RPMI8226 (cell line): ENCODE measurements at regions not wholly inside any gene's neighbourhood (a gene's known extent, or its start where the extent isn't known, plus 50 kb on each side); places are given as distances from the start of the nearest gene placed in this dataset.
"Not testable (repeated sequence)": the region's sequence is repeated elsewhere in the genome, so short reads cannot be mapped to it uniquely, and the experiment has no call there.

Experiments
- DNase-seq: peaks from one replicate; pipeline ENCODE4 v3.0.0-alpha.2; 2015

DNA sequence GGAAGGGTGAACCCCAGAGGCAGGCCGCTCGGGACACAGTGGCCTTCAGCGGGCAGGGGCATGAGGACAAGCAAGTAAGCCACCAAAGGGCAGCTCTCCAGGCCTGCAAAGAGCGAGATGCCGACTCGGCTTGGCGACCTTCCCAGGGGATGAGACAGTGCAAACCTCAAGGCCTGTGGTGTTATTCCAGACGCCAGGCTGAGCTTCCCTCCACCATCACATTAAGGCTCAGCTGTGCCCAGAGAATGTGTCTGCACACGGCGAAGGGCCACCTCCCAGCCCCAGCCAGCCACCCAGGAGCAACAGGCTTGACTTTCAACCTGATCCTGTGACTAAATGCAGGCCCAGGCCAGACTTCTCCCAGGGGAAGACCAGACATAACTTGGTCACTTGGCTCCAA lies 251.4 kb downstream of the SOX9 start:
- DNase-seq, result no peak

DNA sequence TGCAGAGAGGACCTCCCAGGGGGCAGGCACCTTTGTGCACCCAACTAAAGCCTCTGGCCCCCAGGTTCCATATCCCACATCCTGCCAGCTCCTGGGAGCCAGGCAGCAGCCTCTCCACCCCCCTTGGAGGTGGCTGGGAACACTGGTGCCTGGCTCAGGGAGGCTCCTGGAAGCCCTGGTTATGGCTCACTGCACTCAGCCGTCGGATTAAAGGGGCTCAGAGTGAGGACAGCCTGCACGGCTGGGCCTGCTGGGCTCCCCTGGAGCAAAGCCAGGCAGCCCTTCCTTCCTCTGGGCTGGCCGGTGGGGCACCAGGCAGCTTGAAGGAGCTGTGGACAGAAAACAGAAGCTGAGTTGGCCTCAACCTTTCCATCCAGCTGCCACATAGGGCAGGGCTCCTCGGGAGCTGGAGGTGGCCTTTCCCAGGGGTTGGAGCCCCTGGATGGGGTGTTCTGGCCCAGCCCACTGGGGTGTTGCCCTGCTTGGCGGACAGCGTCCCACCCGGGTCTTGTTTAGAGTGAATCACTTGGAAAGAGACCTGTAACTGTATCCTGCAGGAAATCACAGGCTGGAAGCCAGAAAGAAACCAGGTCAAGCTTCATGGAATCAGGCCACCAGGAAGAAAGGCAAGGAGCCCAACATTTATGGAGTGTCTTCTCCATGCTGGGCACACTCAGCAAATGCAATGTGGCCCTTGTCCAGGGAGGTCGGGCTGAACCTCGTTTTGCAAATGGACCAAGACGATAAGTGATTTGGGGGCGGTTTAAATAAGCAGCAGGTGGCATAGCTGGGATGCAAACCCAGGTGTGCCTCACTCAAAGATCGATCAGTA lies 253.3 kb downstream of the SOX9 start:
- no peak for DNase-seq

DNA sequence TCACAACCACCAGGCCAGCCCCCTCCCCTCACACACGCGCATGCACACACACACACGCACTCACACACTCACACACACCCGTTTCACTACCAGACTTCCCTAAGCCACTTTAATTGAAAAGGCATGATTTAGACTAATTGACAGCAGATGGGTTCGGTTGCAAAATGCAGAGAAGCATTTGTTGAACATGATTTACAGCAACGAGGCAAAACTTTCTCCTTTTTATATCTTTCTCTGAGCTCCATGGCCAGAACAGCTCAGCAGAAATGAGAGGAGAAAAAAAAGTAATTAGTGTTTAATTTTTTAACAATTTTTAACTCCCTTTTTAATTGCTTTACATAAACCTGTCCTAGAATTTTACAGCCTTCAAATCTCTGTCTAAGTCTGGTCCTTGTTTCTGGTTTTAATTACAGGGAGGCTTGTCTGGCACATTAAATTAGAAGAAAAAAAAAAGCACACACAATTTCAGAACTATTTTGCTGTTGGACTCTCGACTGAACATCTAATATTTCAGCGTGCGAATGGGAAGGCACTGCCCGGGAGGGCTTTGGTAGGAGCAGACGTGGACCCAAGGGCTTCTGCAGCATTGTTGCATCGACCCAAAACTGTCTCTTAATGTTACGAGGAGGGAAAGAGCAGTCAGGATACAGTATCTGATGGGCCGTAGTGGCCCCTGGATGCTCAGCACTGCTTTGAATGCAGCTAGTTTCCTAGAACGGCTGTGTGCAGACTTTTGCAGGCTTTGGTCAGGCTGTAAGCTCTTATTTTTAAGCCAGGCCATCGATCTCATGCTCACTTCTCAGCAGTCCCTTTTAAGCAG lies 255.9 kb downstream of the SOX9 start:
- no peak for DNase-seq

DNA sequence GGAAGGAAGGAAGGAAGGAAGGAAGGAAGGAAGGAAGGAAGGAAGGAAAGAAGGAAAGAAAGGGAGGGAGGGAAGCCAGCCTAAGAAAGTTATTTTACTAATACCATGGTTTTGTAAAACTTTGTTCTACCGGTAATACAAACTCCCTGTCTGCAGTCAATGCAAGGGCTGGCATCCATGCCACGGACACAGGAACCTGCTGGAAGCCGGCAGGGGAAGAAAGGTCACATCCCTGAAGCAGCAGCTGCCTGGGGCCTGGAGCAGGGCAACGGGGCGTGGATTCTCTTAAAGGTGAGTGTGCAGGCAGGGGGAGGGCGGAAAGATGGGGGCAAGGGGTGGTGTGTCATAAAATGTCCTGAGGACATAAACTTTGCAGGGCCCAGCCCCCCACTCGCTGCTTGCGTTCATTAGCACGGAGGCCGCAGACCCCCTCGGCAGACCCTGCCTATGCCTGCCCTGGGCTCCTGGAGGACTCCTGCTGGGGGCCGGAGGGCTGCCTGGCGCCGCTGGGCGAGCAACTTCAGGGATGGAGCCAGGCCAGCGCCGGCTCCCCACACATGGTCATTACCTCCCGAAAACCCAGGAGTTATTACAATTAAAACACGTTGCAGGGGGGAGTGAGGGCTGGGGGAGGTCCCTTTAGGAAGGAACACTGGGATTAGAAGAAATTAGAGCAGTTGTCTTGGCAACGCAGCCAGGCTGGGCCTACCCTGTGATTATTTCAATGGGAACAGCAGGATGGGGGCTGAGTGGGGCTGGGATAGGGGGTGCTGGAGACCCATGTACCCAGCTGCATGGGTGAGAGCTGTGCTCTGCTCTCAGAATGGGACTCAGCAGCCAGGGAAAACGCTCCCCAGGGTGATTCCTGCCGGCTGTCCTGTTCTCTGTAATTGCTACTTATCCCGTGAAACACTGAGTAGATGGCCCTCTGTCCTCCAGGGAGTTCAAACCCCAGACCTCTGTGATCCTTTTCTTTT lies 257.9 kb downstream of the SOX9 start:
- no peak for DNase-seq

DNA sequence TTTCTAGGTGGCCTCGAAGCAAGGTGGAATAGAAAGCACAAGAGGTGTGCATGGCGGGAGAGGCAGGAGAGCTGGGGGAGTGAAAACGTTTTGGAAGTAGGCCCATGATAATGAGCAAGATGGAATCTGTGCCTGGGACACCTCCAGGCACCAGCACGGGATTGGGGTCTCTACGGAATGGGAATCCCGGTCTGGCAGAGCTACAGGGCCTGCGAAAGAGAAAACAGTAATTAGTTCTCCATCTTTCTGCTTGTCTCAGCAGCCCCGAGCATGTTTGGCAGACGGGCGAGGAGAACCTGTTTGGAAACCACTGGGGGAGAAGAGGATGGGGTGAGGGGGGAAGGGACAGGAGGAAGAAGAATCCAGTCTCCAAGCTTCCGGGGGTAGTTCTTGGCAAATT lies 258.7 kb downstream of the SOX9 start:
- DNase-seq, result no peak

DNA sequence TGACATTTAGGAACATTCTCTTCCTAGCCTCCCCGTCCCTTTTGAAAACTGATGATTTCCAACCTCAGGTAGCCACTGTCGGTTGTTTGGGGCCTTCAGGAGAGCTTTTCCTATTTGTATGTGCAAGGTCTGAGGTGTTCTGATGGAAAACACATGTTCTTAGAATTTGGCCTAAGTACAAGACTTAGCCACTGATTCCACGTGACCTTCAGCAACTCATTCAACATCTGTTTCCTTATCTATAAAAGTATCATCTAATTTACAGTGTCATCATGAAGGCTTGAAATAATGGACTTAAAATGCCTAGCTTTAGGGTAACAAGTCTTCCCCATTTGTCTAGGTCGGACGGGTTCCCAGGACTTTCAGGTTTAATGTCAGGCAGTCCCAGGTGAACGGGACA lies 259.3 kb downstream of the SOX9 start:
- DNase-seq, result no peak

DNA sequence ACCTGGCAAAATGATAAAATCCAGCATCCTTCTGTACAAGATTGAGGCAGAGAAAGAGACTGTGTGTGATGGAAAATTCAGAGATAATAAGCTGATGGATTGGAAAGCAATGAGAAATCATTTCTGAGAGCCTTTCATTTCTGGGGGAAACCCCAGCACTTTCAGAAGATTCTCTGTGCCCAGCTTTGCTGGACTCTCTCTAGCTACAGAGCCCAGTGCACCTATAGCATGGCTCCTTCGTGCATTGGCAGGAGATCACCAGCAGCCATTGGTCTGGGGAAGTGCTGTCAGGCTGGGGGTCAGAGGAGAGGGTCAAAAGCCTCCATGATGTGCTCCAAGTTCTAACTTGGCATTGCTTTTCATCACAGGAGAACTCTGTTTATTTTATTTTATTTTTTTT lies 259.9 kb downstream of the SOX9 start:
- DNase-seq, result no peak

DNA sequence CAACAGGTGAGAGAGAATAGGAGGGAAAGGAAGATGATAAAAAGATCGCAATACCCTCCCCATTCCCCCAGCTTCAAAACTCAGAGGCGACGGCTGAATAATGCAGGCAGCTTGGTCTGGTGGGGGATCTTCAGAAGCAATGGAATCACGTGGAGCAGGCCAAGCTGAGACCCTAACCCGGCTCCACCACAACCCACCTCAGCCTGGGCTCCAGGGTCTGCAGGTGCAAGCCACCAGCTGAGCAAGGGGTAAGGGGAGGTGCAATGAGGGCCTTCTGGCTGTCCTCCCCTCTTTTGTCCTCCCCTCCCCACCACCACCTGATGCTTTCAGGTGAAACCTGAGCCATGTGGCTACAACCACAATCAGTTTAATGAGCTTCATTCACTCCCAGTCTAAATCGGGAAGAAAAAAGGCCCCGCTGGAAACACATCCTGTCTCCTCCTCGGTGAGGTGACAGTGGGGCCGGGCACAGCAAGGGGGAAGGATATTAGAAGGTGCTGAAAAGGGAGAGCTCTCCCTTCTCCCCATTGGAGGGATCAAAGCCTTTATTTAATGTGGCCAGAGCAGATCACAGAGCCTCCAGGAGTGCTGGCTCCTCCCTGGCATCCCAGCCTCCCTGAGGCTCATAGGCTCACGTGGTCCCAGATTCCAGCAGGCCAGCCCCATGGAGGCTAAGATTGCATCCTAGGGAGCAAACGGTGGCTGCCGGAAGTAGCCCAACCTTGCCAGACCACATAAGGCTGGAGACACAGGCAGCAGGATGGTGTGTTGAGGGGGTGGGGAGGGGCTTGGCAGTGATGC lies 261.0 kb downstream of the SOX9 start:
- no peak for DNase-seq

DNA sequence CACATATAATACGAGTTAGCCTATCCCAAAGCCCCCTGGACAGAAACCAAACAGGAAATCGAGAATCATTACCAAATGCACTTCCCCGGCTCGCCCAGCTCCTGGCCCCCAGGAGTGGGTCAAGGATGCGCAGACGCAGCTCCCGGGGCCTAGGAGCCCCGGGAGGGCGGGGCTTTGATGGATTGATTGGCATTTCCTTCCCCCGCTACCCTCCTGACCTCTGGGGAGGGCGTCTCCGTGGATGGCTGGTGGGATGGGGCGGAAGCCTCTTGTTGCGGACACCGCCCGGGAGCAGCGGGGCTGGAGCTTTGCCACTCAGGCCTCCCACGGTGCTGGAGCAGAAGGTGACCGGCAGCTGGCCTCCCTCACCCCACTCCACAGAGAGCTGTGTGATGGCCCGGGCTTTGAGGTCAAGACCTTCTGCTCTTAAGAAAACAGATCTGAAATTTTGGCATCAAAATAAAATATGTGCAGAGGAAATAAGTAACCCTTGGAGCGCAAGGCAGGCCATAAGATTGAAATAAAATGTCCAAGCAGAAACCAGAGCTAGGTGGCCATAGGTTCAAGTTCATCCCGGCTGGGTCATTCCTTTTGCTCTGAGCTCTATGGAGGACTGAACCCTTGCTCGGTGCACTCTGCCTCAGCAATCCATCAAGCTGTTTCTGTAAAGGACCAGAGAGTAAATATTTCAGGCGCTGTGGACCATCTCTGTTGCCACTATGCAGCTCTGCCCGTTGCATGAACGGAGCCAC lies 262.3 kb downstream of the SOX9 start:
- DNase-seq, result no peak

DNA sequence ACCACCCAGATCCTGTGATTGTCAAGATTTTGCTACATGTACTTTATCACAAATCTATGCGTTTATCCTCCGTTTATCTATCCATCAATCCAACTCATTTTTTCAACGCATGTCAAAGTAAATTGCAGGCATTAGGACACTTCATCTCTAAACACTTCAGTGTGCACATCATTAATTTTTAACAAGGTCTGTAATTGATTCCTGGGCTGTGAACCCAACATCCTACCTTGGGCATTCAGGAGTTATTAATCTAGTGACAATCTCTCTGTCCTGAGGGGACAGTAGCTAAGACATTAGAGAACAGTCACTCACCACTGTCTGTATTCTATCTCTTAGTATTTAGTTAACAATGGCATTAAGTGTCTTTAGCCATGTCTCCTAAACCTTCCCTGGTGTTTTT lies 264.7 kb downstream of the SOX9 start:
- DNase-seq, result no peak

DNA sequence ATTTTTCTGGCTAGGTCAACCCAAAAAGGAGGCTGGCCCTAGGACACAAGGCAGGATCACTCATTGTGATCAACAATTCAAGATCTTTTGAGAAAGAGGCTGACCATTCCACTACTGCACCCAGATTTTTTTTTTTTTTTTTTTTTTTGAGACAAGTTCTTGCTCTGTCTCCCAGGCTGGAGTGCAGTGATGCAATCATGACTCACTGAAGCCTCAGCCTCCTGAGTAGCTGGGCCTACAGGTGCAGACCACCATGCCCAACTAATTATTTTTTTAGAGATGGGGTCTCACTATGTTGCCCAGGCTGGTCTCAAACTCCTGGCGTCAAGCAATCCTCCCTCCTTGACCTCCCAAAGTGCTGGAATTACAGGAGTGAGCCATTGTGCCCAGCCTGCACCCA lies 265.4 kb downstream of the SOX9 start:
- not testable (repeated sequence) for DNase-seq

DNA sequence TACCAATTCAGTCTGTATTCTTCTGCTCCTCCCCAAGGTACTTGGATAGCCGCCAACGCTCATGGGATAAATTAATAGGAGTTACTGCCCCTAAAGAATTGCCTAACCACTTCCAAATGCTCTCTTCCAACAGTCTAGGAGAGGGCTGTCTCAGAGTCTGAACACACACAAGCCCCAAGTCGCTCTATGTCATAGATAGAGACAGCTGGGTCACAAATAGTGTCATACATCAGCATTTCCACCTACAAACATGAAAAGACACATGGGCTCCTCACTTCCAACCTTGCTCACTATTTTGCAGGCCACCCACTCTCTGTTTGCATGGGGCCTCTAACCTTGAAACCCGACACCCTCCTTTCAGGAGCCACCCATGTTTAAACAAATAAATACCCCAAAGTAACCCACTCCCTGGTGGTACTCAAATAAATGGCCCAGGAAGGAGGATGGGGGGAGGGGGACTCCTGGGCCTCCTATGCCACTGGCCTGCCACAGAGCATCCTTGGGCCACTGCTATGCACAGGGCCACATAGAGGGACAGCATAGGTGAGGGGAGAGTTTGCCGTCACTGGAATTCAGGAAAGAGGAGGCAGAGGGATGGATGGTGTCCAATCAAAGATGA lies 265.9 kb downstream of the SOX9 start:
- DNase-seq, result no peak

DNA sequence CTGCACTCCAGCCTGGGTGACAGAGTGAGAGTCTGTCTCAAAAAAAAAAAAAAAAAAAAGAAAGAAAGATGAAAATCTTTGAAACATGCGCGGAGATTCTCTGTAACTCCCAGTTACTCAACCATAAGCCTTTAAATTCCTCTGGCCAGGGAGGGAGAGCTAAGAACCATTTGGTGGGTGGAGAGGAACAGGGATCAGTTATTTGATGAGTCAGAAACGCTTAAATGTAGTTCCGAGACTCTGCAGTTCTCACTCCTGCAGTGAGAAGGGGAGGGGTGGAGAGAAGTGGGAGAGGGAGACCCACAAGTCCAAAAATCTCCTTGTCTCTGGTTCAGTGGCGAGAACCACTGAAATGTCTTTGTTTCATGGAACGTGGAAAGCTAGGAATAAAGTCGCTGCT lies 266.7 kb downstream of the SOX9 start:
- DNase-seq, result no peak

DNA sequence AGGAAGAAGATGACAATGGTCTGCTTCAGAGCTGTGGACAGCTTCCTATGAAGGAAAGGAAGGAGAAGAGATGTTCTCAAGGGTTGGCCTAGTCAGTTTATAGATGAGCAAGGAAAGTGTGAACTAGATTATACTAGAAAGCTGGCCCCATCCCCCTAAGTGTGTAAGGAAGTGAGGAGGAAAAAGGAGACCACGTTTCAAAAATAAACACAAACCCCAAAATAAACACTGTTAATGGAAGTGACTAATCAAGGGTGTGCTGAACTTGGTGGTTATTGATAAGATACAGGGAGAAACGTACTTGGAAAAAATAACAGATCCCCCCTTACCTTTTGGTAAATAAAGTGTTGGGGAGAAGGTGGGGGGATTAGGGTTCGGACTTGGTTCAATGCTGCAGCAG lies 267.1 kb downstream of the SOX9 start:
- DNase-seq, result no peak

DNA sequence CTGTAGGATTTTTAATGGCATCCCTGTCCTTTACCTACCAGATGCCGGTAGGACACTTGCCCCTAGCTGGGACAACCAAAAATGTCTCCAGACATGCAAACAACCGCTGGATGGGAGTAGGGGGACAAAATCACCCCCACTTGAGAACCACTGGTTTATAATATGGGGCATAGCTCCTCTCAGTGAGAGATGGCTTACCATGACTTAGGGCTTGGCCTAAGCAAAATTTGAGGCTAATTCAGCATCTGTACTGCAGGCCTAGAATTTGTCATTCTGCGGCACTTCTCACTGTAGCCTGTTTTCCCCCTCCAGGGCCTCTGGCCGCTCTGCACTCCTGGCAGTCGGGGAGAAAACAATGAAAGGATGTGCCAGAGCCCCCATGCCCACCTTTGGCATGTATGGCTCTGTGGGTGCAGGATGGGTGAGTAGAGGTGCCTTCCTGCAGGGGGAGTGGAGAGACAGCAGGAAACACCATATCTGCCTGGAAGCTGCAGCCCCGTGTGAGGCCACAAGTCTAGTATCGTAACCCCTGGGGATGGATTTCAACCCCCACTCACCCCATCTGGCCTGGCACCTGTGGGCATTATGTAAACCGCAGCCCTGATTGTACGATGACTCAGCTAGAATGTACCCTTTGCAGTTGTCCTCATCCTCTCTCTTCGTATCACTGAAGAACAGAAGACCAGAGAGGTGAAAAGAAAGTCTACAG lies 268.1 kb downstream of the SOX9 start:
- DNase-seq, result peak; percentile 96

DNA sequence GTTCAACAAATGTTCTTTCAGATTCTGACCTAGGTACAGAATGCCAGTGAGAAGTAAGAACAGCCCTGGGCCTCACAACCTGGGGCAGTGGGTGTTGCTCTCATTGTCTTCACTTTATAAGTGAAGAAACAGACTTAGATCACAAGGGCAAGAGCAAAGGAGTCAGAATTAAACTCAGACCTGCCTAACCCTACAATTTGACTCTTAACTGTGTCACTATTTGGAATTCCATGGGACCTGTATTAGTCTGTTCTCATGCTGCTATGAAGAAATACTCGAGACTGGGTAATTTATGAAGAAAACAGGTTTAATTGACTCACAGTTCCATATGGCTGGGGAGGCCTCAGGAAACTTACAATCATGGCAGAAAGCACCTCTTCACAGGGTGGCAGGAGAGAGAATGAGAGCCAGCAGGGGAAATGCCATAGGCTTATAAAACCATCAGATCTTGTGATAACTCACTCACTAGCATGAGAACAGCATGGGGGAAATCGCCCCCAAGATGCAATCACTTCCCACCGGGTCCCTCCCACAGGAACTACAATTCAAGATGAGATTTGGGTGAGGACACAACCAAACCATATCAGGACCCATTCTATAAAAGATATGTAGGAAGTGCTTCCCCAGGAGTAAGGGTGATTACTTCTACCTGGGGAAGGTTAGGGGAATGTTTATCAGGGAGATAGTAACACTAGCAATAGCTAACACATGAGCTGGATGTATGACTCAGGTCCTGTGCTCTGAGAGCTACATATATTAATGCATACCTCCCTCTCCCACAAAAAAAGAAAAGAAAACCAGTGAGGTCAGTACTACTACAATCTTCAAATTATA lies 270.1 kb downstream of the SOX9 start:
- DNase-seq, result no peak

DNA sequence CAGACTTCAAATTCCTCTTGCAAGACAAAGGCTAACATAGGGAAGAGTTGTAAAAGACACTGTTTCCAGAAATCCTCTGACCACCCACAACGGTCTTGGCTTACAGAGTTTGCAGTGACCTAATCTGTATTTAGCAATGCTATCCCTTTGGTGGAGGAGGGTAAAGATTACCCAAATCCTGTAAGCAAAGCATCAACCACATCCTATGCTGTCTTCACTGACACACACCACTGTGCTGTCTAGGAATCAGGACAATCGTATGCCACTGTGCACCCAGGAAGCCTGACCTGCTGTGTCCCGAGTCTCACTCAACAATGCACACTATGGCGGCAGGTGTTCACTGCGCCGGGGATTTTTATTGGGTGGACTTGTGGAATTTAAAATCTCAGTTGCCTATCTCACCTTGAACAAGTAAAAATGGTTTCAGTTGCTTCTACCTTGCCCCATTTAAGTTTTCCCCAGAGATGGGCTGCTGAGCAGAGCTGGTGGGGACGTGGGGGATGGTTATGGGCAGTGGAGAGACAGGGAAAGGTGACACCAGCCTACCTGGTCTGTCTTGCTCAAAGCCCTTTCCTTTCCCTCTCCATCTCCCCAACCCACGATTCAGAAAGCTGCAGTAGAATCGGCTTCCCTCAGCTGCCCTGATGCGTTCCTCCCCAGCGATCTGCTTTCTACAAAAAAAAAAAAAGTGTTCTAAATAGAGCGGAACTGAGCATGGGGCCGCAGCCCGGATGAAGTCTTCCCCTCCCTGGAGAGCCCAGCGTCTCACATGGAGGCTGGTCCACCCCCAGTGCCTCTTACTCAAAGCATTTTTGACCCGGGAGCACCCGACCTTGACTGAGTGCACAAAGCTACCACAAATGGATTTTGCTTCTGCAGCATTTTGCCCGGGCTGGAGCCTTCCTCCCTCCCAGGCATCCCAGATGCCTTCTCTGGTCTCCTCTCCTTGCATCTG lies 271.5 kb downstream of the SOX9 start:
- DNase-seq, result no peak

DNA sequence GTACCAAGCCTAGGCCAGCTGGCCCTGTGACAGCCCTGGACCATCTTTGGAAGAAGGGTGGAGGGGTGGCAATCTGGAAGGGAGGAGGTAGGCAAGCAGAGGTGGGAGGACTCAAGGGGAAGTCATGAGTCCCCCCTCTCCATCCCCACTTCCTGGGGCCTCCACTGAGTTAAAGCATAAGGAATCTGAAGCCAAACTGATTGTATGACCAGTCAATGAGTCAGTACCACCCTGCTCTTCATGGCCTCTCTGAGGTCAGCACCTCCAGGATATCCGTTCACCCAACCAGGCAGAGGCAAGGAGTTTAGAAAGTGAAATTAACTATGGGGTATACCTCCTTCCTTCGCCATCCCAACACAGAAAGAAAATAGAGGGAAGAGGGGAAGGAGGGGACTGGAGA lies 272.7 kb downstream of the SOX9 start:
- DNase-seq, result no peak
